GM10248 (cell line): ENCODE measurements at regions not wholly inside any gene's neighbourhood (a gene's known extent, or its start where the extent isn't known, plus 50 kb on each side); places are given as distances from the start of the nearest gene placed in this dataset.

Source experiments
- CTCF ChIA-PET: fragments of 300-600 bp; sonication (Branson Sonifier 250); formaldehyde crosslinking; extraction: SDS; loops from one replicate; lab custom pipeline; 2021; ENCODE audit warnings: antibody characterized with exemption; lab: Yijun Ruan, JAX
- POLR2A ChIA-PET: fragments of 350-650 bp; sonication (Branson Sonifier 250); formaldehyde crosslinking; extraction: SDS; loops from one replicate; lab custom pipeline; 2020; ENCODE audit warnings: antibody characterized with exemption; lab: Yijun Ruan, JAX
- DNase-seq: peaks from one replicate; pipeline ENCODE4 v3.0.0; 2012; ENCODE audit errors: extremely low spot score
- TF ChIP-seq, protein P1 (sequence below): IDR thresholded peaks from 2 replicates; pipeline ENCODE4 v1.5.1; 2012; ENCODE audit warnings: mild to moderate bottlenecking, low read depth; ENCODE audit errors: extremely low read depth, missing control alignments, control extremely low read depth

DNA sequence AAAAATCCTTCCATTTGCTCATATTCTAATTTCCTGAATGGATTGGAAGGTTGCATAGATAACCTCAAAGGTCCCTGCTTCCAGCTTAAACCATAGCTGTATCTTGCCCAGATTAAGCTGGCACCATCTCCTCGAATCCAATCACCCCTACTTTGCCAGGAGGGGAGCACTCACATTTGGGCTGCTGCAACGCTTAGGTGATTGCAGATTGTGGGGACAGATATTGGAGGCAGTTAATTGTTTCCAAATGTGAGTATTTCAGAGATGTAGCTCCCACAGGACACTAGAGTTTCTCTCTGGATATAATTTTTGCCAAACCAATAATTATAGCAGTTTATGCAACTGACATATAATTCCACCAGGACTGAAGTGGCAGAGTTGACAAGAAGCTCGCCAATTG lies 53.5 kb upstream of the ACSL1 start:
- DNase-seq, result no peak
- ChIA-PET POLR2A (no interaction called here), CTCF (no interaction called here)
- TF ChIP-seq, protein P1, sequence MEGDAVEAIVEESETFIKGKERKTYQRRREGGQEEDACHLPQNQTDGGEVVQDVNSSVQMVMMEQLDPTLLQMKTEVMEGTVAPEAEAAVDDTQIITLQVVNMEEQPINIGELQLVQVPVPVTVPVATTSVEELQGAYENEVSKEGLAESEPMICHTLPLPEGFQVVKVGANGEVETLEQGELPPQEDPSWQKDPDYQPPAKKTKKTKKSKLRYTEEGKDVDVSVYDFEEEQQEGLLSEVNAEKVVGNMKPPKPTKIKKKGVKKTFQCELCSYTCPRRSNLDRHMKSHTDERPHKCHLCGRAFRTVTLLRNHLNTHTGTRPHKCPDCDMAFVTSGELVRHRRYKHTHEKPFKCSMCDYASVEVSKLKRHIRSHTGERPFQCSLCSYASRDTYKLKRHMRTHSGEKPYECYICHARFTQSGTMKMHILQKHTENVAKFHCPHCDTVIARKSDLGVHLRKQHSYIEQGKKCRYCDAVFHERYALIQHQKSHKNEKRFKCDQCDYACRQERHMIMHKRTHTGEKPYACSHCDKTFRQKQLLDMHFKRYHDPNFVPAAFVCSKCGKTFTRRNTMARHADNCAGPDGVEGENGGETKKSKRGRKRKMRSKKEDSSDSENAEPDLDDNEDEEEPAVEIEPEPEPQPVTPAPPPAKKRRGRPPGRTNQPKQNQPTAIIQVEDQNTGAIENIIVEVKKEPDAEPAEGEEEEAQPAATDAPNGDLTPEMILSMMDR, result no peak

DNA sequence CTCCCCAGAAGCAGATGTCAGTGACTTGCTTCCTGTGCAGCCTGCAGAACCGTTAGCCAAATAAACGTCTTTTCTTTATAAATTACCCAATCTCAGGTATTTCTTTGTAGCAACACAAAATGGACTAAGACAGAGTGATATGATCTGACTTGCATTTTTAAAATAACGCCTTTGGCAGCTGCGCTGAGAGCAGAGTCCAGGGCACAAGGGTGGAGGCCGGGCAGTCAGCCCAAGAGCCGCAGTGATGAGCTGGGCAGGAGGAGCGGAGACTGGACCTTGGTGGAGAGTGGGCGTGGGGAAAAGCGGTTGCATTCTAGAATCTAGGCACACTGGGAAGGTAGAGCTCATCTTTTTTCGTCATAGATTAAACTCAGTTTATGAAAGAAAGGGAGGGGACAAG lies 56.5 kb upstream of the ACSL1 start:
- TF ChIP-seq, protein P1, result no peak
- no peak for DNase-seq
- ChIA-PET CTCF (interaction anchor here (0.8 to 2.5 kb wide), 2 partner anchors 11 to 15 kb away, joined by 3 to 10 read pairs; no protein-coding TSS in a partner anchor), POLR2A (no interaction called here)

DNA sequence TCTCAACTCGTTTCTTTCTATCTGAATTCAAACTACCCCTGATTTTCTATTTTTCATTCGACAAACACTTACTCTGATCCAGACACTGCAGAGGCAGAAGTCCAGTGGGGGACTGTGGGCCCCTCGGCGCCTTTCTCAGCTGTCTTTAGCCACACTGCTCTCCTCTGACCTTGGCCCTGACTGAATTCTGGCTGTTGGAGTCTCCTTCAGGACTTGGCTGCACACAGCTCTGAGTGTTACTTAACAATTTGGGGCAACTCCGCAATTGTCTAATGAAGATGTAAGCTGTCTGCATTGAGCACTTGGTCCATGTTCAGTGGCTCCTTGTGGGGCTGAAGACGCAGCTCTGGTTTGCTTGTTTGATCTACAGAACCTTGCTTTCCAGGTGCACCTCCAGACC lies 57.3 kb upstream of the ACSL1 start:
- TF ChIP-seq, protein P1, result no peak
- POLR2A ChIA-PET, result interaction anchor here (0.6 kb wide), 1 partner anchor 233 kb away, joined by 5 read pairs; the partner anchor contains the start of genes CASP3 and PRIMPOL
- CTCF ChIA-PET, result interaction anchor here (1.5 to 2.5 kb wide), 3 partner anchors 10 to 1171 kb away, joined by 3 to 11 read pairs (median 10); no protein-coding TSS in a partner anchor
- no peak for DNase-seq

DNA sequence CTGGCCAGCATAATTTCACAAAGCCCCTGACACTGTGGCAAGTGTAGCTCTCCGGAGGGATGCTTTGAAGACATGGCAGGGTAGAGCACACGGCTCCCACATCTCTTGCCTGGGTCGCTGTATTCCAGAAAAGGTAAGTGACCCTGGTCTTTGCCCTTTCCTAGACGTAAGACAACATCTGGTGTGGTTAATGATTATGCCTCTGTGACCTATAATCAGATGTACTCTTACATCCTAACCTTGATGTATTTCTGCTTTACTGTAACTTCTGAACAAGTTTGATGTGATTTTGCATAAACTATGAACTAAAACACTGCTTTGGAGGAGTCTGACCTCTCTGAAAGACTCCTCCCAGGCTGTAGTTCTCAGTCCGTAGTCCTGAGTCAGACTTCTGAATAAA lies 59.1 kb upstream of the ACSL1 start:
- TF ChIP-seq, protein P1, result no peak
- POLR2A ChIA-PET, result no interaction called here
- no peak for DNase-seq
- CTCF ChIA-PET, result interaction anchor here (1.1 to 2.4 kb wide), 2 partner anchors 12 to 13 kb away, joined by 3 to 11 read pairs; no protein-coding TSS in a partner anchor

DNA sequence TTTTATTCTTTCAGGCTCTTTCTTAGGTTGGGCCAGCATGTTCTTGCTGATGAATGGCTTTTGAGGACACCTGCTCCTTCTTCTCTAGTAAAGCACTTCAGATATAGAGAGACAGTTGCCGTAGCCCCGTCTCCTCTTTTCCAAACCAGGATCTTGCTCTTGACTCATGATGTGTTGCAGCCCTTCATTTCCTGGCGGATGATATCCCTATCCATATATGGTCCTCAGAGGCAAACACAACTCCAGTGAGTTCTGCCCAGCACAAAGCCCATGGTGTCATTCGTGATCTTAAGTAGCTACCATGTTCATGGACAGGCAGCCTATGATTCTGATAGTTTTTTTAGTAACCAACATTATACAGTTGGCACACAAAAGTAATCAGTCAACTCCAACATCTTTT lies 59.8 kb upstream of the ACSL1 start:
- DNase-seq, result no peak
- CTCF ChIA-PET, result interaction anchor here (1.1 kb wide), 1 partner anchor 12 kb away, joined by 3 read pairs; no protein-coding TSS in a partner anchor
- TF ChIP-seq, protein P1, result no peak
- POLR2A ChIA-PET, result no interaction called here

DNA sequence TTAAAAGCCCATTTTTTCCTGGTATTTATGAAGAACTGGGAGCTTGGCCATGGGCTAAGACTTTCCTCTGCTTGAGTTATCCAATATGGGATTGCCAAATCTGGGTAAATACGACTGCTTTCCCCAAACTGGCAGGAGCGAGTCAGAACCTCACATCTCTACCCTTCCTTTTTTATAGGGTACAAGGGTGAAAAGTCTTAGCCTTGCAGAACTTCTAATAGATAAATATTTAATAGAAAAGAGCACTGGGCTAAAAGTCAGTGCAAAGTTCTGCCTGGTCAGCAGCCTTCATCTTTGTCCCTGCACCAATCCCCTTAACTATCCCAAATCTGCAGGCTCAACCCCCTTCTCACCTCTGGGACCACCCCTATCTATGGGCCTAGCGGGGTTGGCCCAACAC lies 61.6 kb upstream of the ACSL1 start:
- ChIA-PET POLR2A (no interaction called here), CTCF (no interaction called here)
- no peak for DNase-seq
- TF ChIP-seq, protein P1, result no peak
